Nephron (organoid): ENCODE measurements at regions not wholly inside any gene's neighbourhood (a gene's known extent, or its start where the extent isn't known, plus 50 kb on each side); places are given as distances from the start of the nearest gene placed in this dataset.
"Not testable (repeated sequence)": the region's sequence is repeated elsewhere in the genome, so short reads cannot be mapped to it uniquely, and the experiment has no call there.

Experiments used
- H3K27ac Mint-ChIP-seq, 3 experiments: 2 replicates each; pipeline ENCODE4 v1.8.0; 2020; ENCODE audit warnings: mixed read lengths in 3 of 3, mild to moderate bottlenecking in 2 of 3, moderate library complexity in 1 of 3
- H3K27me3 Mint-ChIP-seq: 2 replicates; pipeline ENCODE4 v1.8.0; 2021; ENCODE audit warnings: low read depth, mild to moderate bottlenecking, moderate library complexity, mixed read lengths
- H3K36me3 Mint-ChIP-seq: 2 replicates; pipeline ENCODE4 v1.8.0; 2020; ENCODE audit warnings: low read depth, mixed read lengths
- H3K4me1 Mint-ChIP-seq: 2 replicates; pipeline ENCODE4 v1.8.0; 2020; ENCODE audit warnings: mixed read lengths
- H3K4me3 Mint-ChIP-seq, 3 experiments: 2 replicates each; pipeline ENCODE4 v1.8.0; 2020; ENCODE audit warnings: mild to moderate bottlenecking in 3 of 3, mixed read lengths in 3 of 3, moderate library complexity in 2 of 3
- H3K9me3 Mint-ChIP-seq: 2 replicates; pipeline ENCODE4 v1.8.0; 2020; ENCODE audit warnings: mixed read lengths
- TF ChIP-seq, protein P1 (sequence below), 3 experiments: fragments of 200-600 bp; sonication (generic); IDR thresholded peaks; one replicate each; pipeline ENCODE4 v1.5.0; 2021; ENCODE audit warnings: antibody characterized with exemption in 3 of 3; ENCODE audit not compliant: unreplicated experiment in 3 of 3

GRCh38 chr3:3991598-3991997, 192.4 kb downstream of the LRRN1 start:
- Mint-ChIP-seq H3K27ac (no peak overlapping the region), H3K4me3 (no peak overlapping the region), H3K27me3 (peaks cover 3% of the 10 kb centered on the region), H3K36me3 (no peaks in the 10 kb centered on the region), H3K4me1 (no peaks in the 10 kb centered on the region), H3K9me3 (peaks cover 17% of the 10 kb centered on the region)
- TF ChIP-seq, protein P1, sequence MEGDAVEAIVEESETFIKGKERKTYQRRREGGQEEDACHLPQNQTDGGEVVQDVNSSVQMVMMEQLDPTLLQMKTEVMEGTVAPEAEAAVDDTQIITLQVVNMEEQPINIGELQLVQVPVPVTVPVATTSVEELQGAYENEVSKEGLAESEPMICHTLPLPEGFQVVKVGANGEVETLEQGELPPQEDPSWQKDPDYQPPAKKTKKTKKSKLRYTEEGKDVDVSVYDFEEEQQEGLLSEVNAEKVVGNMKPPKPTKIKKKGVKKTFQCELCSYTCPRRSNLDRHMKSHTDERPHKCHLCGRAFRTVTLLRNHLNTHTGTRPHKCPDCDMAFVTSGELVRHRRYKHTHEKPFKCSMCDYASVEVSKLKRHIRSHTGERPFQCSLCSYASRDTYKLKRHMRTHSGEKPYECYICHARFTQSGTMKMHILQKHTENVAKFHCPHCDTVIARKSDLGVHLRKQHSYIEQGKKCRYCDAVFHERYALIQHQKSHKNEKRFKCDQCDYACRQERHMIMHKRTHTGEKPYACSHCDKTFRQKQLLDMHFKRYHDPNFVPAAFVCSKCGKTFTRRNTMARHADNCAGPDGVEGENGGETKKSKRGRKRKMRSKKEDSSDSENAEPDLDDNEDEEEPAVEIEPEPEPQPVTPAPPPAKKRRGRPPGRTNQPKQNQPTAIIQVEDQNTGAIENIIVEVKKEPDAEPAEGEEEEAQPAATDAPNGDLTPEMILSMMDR (IDR thresholded peaks at IDR 0.05; ENCODE audit: unreplicated experiment in 3 of 3), result no peak

- Mint-ChIP-seq H3K4me1 (no peaks in the 10 kb centered on the region), H3K36me3 (no peaks in the 10 kb centered on the region), H3K27me3 (peaks cover 3% of the 10 kb centered on the region), H3K4me3 (no peak overlapping the region), H3K27ac (no peak overlapping the region), H3K9me3 (peaks cover 24% of the 10 kb centered on the region)
- TF ChIP-seq, protein P1 (IDR thresholded peaks at IDR 0.05; ENCODE audit: unreplicated experiment in 3 of 3), result no peak
These were observed 193.2 kb downstream of the LRRN1 start for GRCh38 chr3:3992312-3992874.

DNA sequence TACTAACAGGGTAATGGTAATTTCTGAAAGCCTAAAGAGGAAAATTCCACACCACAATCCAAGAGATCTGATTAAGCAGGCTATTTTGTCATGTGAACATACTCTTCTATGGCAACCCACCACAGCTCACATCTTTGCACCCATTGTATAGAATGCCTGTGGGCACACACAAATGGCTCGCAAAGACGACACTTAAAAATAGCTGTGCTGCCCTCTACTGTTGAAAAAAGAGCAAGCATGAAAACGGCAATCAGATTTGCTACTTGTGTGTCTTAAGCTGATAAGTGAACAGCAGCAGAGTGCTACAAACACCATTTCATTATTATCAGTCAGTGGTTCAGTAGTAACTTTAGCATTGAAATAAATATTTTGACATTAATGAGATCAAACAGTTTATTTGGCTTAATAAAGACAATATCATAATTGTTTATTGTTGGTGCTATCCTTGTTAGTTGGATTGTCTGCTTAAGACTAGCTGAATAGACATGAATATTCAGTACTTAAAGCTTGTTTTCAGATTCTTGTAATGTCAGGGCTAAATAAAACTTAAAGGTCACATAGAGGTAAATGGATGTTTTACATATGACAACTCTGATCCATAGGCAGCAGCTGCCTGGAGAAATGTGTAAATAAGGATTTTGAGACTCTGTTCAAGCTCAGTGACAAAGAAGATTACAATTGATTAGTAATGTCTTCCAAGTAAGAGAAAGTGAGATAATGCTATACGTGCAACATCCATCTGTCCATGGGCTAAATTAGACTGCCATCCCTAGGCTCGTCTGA, 199.1 kb downstream of the LRRN1 start:
- peaks cover 9% of the 10 kb centered on the region for H3K4me1 Mint-ChIP-seq
- no peak overlapping the region for H3K4me3 Mint-ChIP-seq
- peaks cover 24% of the 10 kb centered on the region for H3K9me3 Mint-ChIP-seq
- H3K36me3 Mint-ChIP-seq, result no peaks in the 10 kb centered on the region
- TF ChIP-seq, protein P1 (IDR thresholded peaks at IDR 0.05; ENCODE audit: unreplicated experiment in 3 of 3), result peak; percentile 38 to 61 (median 55)
- H3K27ac Mint-ChIP-seq, result peak overlapping the region in 1 of 3 experiments; percentile 37
- peaks cover 3% of the 10 kb centered on the region for H3K27me3 Mint-ChIP-seq

- H3K4me1 Mint-ChIP-seq, H3K27ac Mint-ChIP-seq, H3K36me3 Mint-ChIP-seq, H3K27me3 Mint-ChIP-seq, H3K4me3 Mint-ChIP-seq: not testable (repeated sequence)
- H3K9me3 Mint-ChIP-seq, result peaks cover 24% of the 10 kb centered on the region
These were observed 200.1 kb downstream of the LRRN1 start for GRCh38 chr3:3999340-3999739.

DNA sequence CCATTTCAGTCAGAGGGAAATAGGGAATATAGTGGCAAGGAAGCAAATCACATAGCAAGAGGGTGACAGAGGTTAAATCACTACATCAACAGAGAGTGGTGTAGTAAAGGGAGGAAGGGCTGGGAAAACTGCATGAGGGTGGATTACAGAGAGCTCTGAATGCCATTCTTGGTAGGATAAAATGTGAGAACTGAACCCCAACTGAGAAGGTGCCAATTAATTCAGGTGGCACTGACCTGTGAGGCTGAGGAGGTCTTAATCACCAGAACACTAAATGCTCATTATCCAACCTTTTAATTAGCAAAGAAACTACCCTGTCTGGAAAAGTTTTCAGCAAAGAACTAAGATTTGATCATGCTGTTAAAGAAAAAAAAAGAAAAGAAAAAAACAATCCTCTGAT, 202.7 kb downstream of the LRRN1 start:
- H3K4me1 Mint-ChIP-seq, result peaks cover 18% of the 10 kb centered on the region
- H3K27ac Mint-ChIP-seq, result peak overlapping the region in 1 of 3 experiments; percentile 21
- TF ChIP-seq, protein P1 (IDR thresholded peaks at IDR 0.05; ENCODE audit: unreplicated experiment in 3 of 3), result no peak
- no peaks in the 10 kb centered on the region for H3K36me3 Mint-ChIP-seq
- peaks cover 4% of the 10 kb centered on the region for H3K9me3 Mint-ChIP-seq
- H3K4me3 Mint-ChIP-seq, result no peak overlapping the region
- no peaks in the 10 kb centered on the region for H3K27me3 Mint-ChIP-seq

DNA sequence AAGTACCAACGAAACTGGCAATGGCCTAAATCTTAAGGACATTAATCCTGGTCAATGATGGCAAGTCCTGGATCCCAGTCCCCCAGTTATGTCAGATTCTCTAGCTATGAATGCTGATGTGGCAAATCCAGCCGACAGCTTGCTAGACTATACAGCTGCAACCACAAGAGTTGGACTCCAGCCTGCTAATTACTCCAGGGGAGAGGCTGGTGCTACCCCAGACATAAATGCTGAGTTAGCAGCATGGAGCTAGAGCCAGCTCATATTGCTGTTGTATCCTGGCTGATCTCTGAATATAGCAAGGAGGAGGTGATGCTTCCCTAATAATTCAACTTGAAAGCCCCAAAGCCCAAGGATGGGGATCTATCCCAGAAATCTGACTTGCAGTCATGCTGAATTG, 207.1 kb downstream of the LRRN1 start:
- Mint-ChIP-seq H3K36me3 (no peaks in the 10 kb centered on the region), H3K4me1 (peaks cover 54% of the 10 kb centered on the region), H3K4me3 (no peak overlapping the region), H3K27me3 (no peaks in the 10 kb centered on the region), H3K27ac (peak overlapping the region in 2 of 3 experiments; percentile 58 to 70), H3K9me3 (no peaks in the 10 kb centered on the region)
- TF ChIP-seq, protein P1 (IDR thresholded peaks at IDR 0.05; ENCODE audit: unreplicated experiment in 3 of 3), result no peak
